ENCODE measurements at regions not wholly inside any gene's neighbourhood (a gene's known extent, or its start where the extent isn't known, plus 50 kb on each side); places are given as distances from the start of the nearest gene placed in this dataset.

GRCh38 chr5:35478856-35479682, 138.6 kb upstream of the SPEF2 start:
- DNase-seq (ENCODE audit: low read depth in 2 of 2) = peak in 1 of 2 donors; percentile 0

- DNase-seq (ENCODE audit: low read depth in 2 of 2) = no peak
These were observed 139.8 kb upstream of the SPEF2 start for GRCh38 chr5:35477911-35478310.

GRCh38 chr5:35477321-35477720, 140.3 kb upstream of the SPEF2 start:
- no peak for DNase-seq (ENCODE audit: low read depth in 2 of 2)

GRCh38 chr5:35476797-35477196, 140.9 kb upstream of the SPEF2 start:
- no peak for DNase-seq (ENCODE audit: low read depth in 2 of 2)

GRCh38 chr5:35476036-35476435, 141.6 kb upstream of the SPEF2 start:
- DNase-seq (ENCODE audit: low read depth in 2 of 2) = no peak

- no peak for DNase-seq (ENCODE audit: low read depth in 2 of 2)
These were observed 144.1 kb upstream of the SPEF2 start for GRCh38 chr5:35473589-35473988.

- no peak for DNase-seq (ENCODE audit: low read depth in 2 of 2)
These were observed 146.8 kb upstream of the SPEF2 start for GRCh38 chr5:35470866-35471265.

GRCh38 chr5:35468811-35469210, 148.9 kb upstream of the SPEF2 start:
- DNase-seq (ENCODE audit: low read depth in 2 of 2) = no peak

GRCh38 chr5:35466746-35467145, 150.9 kb upstream of the SPEF2 start:
- no peak for DNase-seq (ENCODE audit: low read depth in 2 of 2)

- no peak for DNase-seq (ENCODE audit: low read depth in 2 of 2)
These were observed 152.9 kb upstream of the SPEF2 start for GRCh38 chr5:35464757-35465156.

- no peak for DNase-seq (ENCODE audit: low read depth in 2 of 2)
These were observed 156.1 kb upstream of the SPEF2 start for GRCh38 chr5:35461530-35461929.

- DNase-seq (ENCODE audit: low read depth in 2 of 2) = no peak
These were observed 158.8 kb upstream of the SPEF2 start for GRCh38 chr5:35458824-35459207.

GRCh38 chr5:35457912-35458823, 159.5 kb upstream of the SPEF2 start:
- DNase-seq (ENCODE audit: low read depth in 2 of 2) = no peak

GRCh38 chr5:35456506-35456905, 161.2 kb upstream of the SPEF2 start:
- no peak for DNase-seq (ENCODE audit: low read depth in 2 of 2)

GRCh38 chr5:35454011-35454525, 163.6 kb upstream of the SPEF2 start:
- DNase-seq (ENCODE audit: low read depth in 2 of 2) = no peak

- DNase-seq (ENCODE audit: low read depth in 2 of 2) = no peak
These were observed 173.7 kb upstream of the SPEF2 start for GRCh38 chr5:35443803-35444595.

- no peak for DNase-seq (ENCODE audit: low read depth in 2 of 2)
These were observed 174.6 kb upstream of the SPEF2 start for GRCh38 chr5:35442885-35443639.

GRCh38 chr5:35440409-35440808, 177.3 kb upstream of the SPEF2 start:
- no peak for DNase-seq (ENCODE audit: low read depth in 2 of 2)

GRCh38 chr5:35438786-35439185, 178.9 kb upstream of the SPEF2 start:
- no peak for DNase-seq (ENCODE audit: low read depth in 2 of 2)

GRCh38 chr5:35438288-35438687, 179.4 kb upstream of the SPEF2 start:
- DNase-seq (ENCODE audit: low read depth in 2 of 2) = no peak
